A549 (cell line): ENCODE measurements at regions not wholly inside any gene's neighbourhood (a gene's known extent, or its start where the extent isn't known, plus 50 kb on each side); places are given as distances from the start of the nearest gene placed in this dataset.

Source experiments
- CBX2 ChIP-seq: fragments of 200-600 bp; sonication (generic); IDR thresholded peaks from 2 replicates; pipeline ENCODE4 v1.6.1; 2016; ENCODE audit warnings: low read depth, mild to moderate bottlenecking, borderline replicate concordance
- CHD2 ChIP-seq: fragments of 150-350 bp; IDR thresholded peaks from 2 replicates; pipeline ENCODE4 v1.6.1; 2014; ENCODE audit warnings: low read length; ENCODE audit not compliant: partially characterized antibody
- CHD4 ChIP-seq: fragments of 200-600 bp; sonication (generic); IDR thresholded peaks from 2 replicates; pipeline ENCODE4 v1.6.1; 2016; ENCODE audit warnings: antibody characterized with exemption, mild to moderate bottlenecking, borderline replicate concordance
- MAX ChIP-seq: IDR thresholded peaks from 2 replicates; pipeline ENCODE4 v1.6.1; 2012
- NFE2L2 ChIP-seq: fragments of 150-350 bp; conservative IDR thresholded peaks from 2 replicates; pipeline ENCODE4 v1.6.1; 2014; ENCODE audit warnings: low read length
- PHF8 ChIP-seq: fragments of 200-600 bp; sonication (generic); IDR thresholded peaks from 2 replicates; pipeline ENCODE4 v1.6.1; 2016; ENCODE audit warnings: low read depth, mild to moderate bottlenecking, antibody characterized with exemption, moderate library complexity, borderline replicate concordance
- REST ChIP-seq: fragments of 200-600 bp; sonication (generic); IDR thresholded peaks from 2 replicates; pipeline ENCODE4 v1.6.1; 2016; ENCODE audit warnings: antibody characterized with exemption, mild to moderate bottlenecking, moderate library complexity
- TF ChIP-seq, protein P1 (sequence below): fragments of >200 bp; sonication (Bioruptor Twin); formaldehyde crosslinking; IDR thresholded peaks from 3 replicates; pipeline ENCODE4 v1.5.1; 2016

DNA sequence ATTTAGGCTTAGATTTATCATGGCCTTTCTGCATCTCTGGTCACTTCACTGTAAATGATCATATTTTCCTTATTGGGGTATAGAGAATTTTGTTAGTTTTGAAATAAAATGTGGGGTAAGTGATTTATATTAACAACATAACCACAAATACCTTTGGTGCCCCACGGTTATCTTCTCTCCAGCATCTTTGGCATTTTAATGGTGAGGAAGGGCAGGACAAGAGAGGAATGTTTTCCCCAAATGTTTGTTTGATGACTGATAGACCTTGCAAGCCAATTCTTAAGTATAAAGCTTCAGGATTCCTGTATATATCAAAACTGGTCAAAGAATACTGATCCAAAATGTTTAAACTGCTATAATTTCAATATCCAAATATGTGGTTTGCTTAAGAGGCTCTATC lies 171.6 kb upstream of the SMLR1 start:
- TF ChIP-seq REST = no peak
- TF ChIP-seq CHD2 = no peak
- TF ChIP-seq PHF8 = no peak
- no peak for TF ChIP-seq MAX
- no peak for TF ChIP-seq NFE2L2
- no peak for TF ChIP-seq CHD4
- TF ChIP-seq CBX2 = no peak
- TF ChIP-seq, protein P1, sequence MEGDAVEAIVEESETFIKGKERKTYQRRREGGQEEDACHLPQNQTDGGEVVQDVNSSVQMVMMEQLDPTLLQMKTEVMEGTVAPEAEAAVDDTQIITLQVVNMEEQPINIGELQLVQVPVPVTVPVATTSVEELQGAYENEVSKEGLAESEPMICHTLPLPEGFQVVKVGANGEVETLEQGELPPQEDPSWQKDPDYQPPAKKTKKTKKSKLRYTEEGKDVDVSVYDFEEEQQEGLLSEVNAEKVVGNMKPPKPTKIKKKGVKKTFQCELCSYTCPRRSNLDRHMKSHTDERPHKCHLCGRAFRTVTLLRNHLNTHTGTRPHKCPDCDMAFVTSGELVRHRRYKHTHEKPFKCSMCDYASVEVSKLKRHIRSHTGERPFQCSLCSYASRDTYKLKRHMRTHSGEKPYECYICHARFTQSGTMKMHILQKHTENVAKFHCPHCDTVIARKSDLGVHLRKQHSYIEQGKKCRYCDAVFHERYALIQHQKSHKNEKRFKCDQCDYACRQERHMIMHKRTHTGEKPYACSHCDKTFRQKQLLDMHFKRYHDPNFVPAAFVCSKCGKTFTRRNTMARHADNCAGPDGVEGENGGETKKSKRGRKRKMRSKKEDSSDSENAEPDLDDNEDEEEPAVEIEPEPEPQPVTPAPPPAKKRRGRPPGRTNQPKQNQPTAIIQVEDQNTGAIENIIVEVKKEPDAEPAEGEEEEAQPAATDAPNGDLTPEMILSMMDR = no peak
